PC-9 (cell line): ENCODE measurements at regions not wholly inside any gene's neighbourhood (a gene's known extent, or its start where the extent isn't known, plus 50 kb on each side); places are given as distances from the start of the nearest gene placed in this dataset.

Source experiments
- BruUV-seq: library from RNA; stranded (reverse); fragments of 400-500 nt; replicated peaks from 2 replicates; lab custom pipeline; 2021; lab: Mats Ljungman, UMichigan
- CTCF ChIA-PET: fragments of 300-600 bp; sonication (Branson Sonifier 250); formaldehyde crosslinking; loops from one replicate; lab custom pipeline; 2022; ENCODE audit warnings: antibody characterized with exemption; lab: Charles Lee
- POLR2A ChIA-PET: fragments of 300-600 bp; sonication (Branson Sonifier 250); formaldehyde crosslinking; loops from one replicate; lab custom pipeline; 2022; ENCODE audit warnings: antibody characterized with exemption; ENCODE audit not compliant: unreplicated experiment; lab: Charles Lee
- DNase-seq, 2 experiments: peaks; one replicate each; pipeline versions ENCODE4 v3.0.0 to v3.0.0-alpha.2; 2015 to 2022; ENCODE audit warnings: mixed read lengths in 1 of 2
- H2AFZ ChIP-seq: fragments of 200-600 bp; sonication (generic); 2 replicates; pipeline ENCODE4 v1.8.1; 2017; ENCODE audit warnings: antibody characterized with exemption
- H3F3A ChIP-seq: fragments of 200-600 bp; sonication (generic); 2 replicates; pipeline ENCODE4 v1.8.1; 2017; ENCODE audit warnings: antibody characterized with exemption, mild to moderate bottlenecking, low read depth; ENCODE audit not compliant: insufficient read depth
- H3K27ac ChIP-seq: fragments of 200-600 bp; sonication (generic); 2 replicates; pipeline ENCODE4 v1.6.1; 2016; ENCODE audit warnings: mixed run types
- H3K27me3 ChIP-seq: fragments of 200-600 bp; sonication (generic); 2 replicates; pipeline ENCODE4 v1.6.1; 2016; ENCODE audit warnings: low read depth, mixed run types; ENCODE audit not compliant: insufficient read depth
- H3K36me3 ChIP-seq: fragments of 200-600 bp; sonication (generic); 2 replicates; pipeline ENCODE4 v1.6.1; 2016; ENCODE audit warnings: low read depth, mixed run types
- H3K4me1 ChIP-seq: fragments of 200-600 bp; sonication (generic); replicated peaks from 2 replicates; pipeline ENCODE4 v1.6.1; 2016; ENCODE audit warnings: mixed run types; ENCODE audit not compliant: insufficient read depth
- H3K4me2 ChIP-seq: fragments of 200-600 bp; sonication (generic); 2 replicates; pipeline ENCODE4 v1.6.1; 2017; ENCODE audit warnings: mixed run types
- H3K4me3 ChIP-seq: fragments of 200-600 bp; sonication (generic); 2 replicates; pipeline ENCODE4 v1.6.1; 2016; ENCODE audit warnings: mixed run types
- H3K79me2 ChIP-seq: fragments of 200-600 bp; sonication (generic); 2 replicates; pipeline ENCODE4 v1.6.1; 2017; ENCODE audit warnings: low read depth, mixed run types
- H3K9me2 ChIP-seq: fragments of 200-600 bp; sonication (generic); 2 replicates; pipeline ENCODE4 v1.8.1; 2017; ENCODE audit warnings: mild to moderate bottlenecking; ENCODE audit not compliant: insufficient read depth
- H3K9me3 ChIP-seq: fragments of 200-600 bp; sonication (generic); 2 replicates; pipeline ENCODE4 v1.8.1; 2016; ENCODE audit warnings: low read depth; ENCODE audit not compliant: insufficient read depth
- H4K20me1 ChIP-seq: fragments of 200-600 bp; sonication (generic); 2 replicates; pipeline ENCODE4 v1.8.1; 2017; ENCODE audit not compliant: insufficient read depth
- CTCF ChIP-seq: fragments of 200-600 bp; sonication (generic); conservative IDR thresholded peaks from 2 replicates; pipeline ENCODE4 v1.6.1; 2017; ENCODE audit warnings: mixed run types, antibody characterized with exemption, mild to moderate bottlenecking, moderate library complexity
- EZH2 ChIP-seq: fragments of 200-600 bp; sonication (generic); IDR thresholded peaks from 2 replicates; pipeline ENCODE4 v1.8.0; 2017; ENCODE audit warnings: antibody characterized with exemption, low read depth
- intact Hi-C: fragments of 100-400 bp; cut with micrococcal nuclease; formaldehyde crosslinking; loops from one replicate; pipeline ENCODE4 v1.10.0; 2022; ENCODE audit not compliant: unreplicated experiment

- Histone ChIP-seq H2AFZ (no peak overlapping the region), H3K36me3 (no peaks in the 10 kb centered on the region), H3F3A (no peaks in the 10 kb centered on the region), H3K9me3 (no peaks in the 10 kb centered on the region), H3K27ac (no peak overlapping the region), H3K4me3 (no peak overlapping the region), H3K27me3 (peaks cover 27% of the 10 kb centered on the region; the same call in 1 of the 2 replicates), H3K9me2 (no peaks in the 10 kb centered on the region), H3K4me2 (no peak overlapping the region), H3K4me1 (no peaks in the 10 kb centered on the region), H4K20me1 (no peaks in the 10 kb centered on the region; the same call in 1 of the 2 replicates), H3K79me2 (no peaks in the 10 kb centered on the region)
- BruUV-seq: no TSS peak
- intact Hi-C loops: no loop called here
- ChIA-PET POLR2A (no interaction called here), CTCF (no interaction called here)
- no peak for DNase-seq
- TF ChIP-seq CTCF (no peak), EZH2 (no peak)
Observed at GRCh38 chr16:5446623-5447240, 349.1 kb upstream of the EEF2KMT start.

GRCh38 chr16:5444189-5444588, 346.6 kb upstream of the EEF2KMT start:
- no peak overlapping the region for H3K4me3 ChIP-seq
- no peak overlapping the region for H2AFZ ChIP-seq
- no peaks in the 10 kb centered on the region for H3F3A ChIP-seq
- H3K4me1 ChIP-seq: no peaks in the 10 kb centered on the region
- peaks cover 16% of the 10 kb centered on the region; the same call in 1 of the 2 replicates for H3K27me3 ChIP-seq
- H3K27ac ChIP-seq: no peak overlapping the region
- DNase-seq: no peak
- no peaks in the 10 kb centered on the region for H3K36me3 ChIP-seq
- no peaks in the 10 kb centered on the region; the same call in 1 of the 2 replicates for H4K20me1 ChIP-seq
- POLR2A ChIA-PET: no interaction called here
- BruUV-seq: no TSS peak
- no peak overlapping the region for H3K4me2 ChIP-seq
- no peaks in the 10 kb centered on the region for H3K9me2 ChIP-seq
- CTCF ChIA-PET: no interaction called here
- intact Hi-C loops: no loop called here
- no peaks in the 10 kb centered on the region for H3K9me3 ChIP-seq
- TF ChIP-seq CTCF (no peak), EZH2 (no peak)
- H3K79me2 ChIP-seq: no peaks in the 10 kb centered on the region

- no peak overlapping the region for H3K4me2 ChIP-seq
- H3K27me3 ChIP-seq: peaks cover 16% of the 10 kb centered on the region; the same call in 1 of the 2 replicates
- H3F3A ChIP-seq: no peaks in the 10 kb centered on the region
- no peak for TF ChIP-seq EZH2
- TF ChIP-seq CTCF: no peak
- no peak overlapping the region for H2AFZ ChIP-seq
- BruUV-seq: no TSS peak
- intact Hi-C loops: no loop called here
- CTCF ChIA-PET: no interaction called here
- H3K27ac ChIP-seq: no peak overlapping the region
- no peaks in the 10 kb centered on the region for H3K9me3 ChIP-seq
- POLR2A ChIA-PET: no interaction called here
- no peak for DNase-seq
- no peaks in the 10 kb centered on the region for H3K9me2 ChIP-seq
- no peaks in the 10 kb centered on the region for H3K4me1 ChIP-seq
- no peaks in the 10 kb centered on the region; the same call in 1 of the 2 replicates for H4K20me1 ChIP-seq
- no peaks in the 10 kb centered on the region for H3K79me2 ChIP-seq
- no peak overlapping the region for H3K4me3 ChIP-seq
- no peaks in the 10 kb centered on the region for H3K36me3 ChIP-seq
Observed at GRCh38 chr16:5442986-5443385, 345.4 kb upstream of the EEF2KMT start.
